T-cell (primary cell): ENCODE measurements at regions not wholly inside any gene's neighbourhood (a gene's known extent, or its start where the extent isn't known, plus 50 kb on each side); places are given as distances from the start of the nearest gene placed in this dataset.

ENCODE experiments used
- ATAC-seq, 4 experiments: fragments of 200-7000 bp in 3 of 4; fragments of 150-1000 bp in 1 of 4; cut with Tn5 transposase; replicated peaks in 1 of 4; 1 replicate in 3 of 4; 2 replicates in 1 of 4; pipeline ENCODE4 v1.10.0; 2021; ENCODE audit warnings: moderate library complexity in 3 of 4, mild to moderate bottlenecking in 2 of 4, moderate number of reproducible peaks in 1 of 4
- CTCF ChIA-PET, 2 donors: fragments of 300-600 bp; sonication (Branson Sonifier 250); formaldehyde crosslinking; loops; one replicate each; lab custom pipeline; 2022; ENCODE audit warnings: antibody characterized with exemption in 2 of 2; lab: Charles Lee
- POLR2A ChIA-PET, 2 donors: fragments of 300-600 bp; sonication (Branson Sonifier 250); formaldehyde crosslinking; loops; one replicate each; lab custom pipeline; 2022; ENCODE audit warnings: antibody characterized with exemption in 2 of 2; lab: Charles Lee
- DNase-seq, 35 experiments: peaks; one replicate each; pipeline versions ENCODE4 v3.0.0 to v3.0.0-alpha.2; 2013 to 2023
- H3K27ac ChIP-seq: one replicate; pipeline ENCODE4 v1.5.1; 2013; ENCODE audit warnings: low read length
- H3K27me3 ChIP-seq, 2 experiments: replicated peaks in 1 of 2; 1 replicate in 1 of 2; 2 replicates in 1 of 2; pipeline versions ENCODE4 v1.6.1 to v1.7.0; 2013; ENCODE audit warnings: low read length in 1 of 2, mixed read lengths in 1 of 2; ENCODE audit not compliant: control insufficient read depth in 2 of 2, insufficient read depth in 2 of 2; ENCODE audit errors: extremely low read depth in 1 of 2
- H3K36me3 ChIP-seq, 2 donors: 1 replicate in 1 of 2; 2 replicates in 1 of 2; pipeline versions ENCODE4 v1.6.1 to v1.7.0; 2013; ENCODE audit warnings: low read length in 1 of 2; ENCODE audit not compliant: control insufficient read depth in 2 of 2, insufficient read depth in 1 of 2; ENCODE audit errors: extremely low read depth in 1 of 2
- H3K4me1 ChIP-seq, 2 experiments: 1 replicate in 1 of 2; 2 replicates in 1 of 2; pipeline versions ENCODE4 v1.6.1 to v1.7.0; 2013; ENCODE audit warnings: low read length in 2 of 2, mixed read lengths in 1 of 2; ENCODE audit not compliant: insufficient read depth in 2 of 2, control insufficient read depth in 1 of 2; ENCODE audit errors: extremely low read depth in 1 of 2
- H3K4me3 ChIP-seq, 2 donors: 1 replicate in 1 of 2; 2 replicates in 1 of 2; pipeline versions ENCODE4 v1.5.1 to v1.7.0; 2013; ENCODE audit warnings: mild to moderate bottlenecking in 2 of 2, low read length in 1 of 2, moderate library complexity in 1 of 2; ENCODE audit not compliant: control insufficient read depth in 1 of 2; ENCODE audit errors: extremely low read depth in 1 of 2
- H3K9me3 ChIP-seq: 2 replicates; pipeline ENCODE4 v1.7.0; 2013
- H3K27ac Mint-ChIP-seq, 2 donors: one replicate each; pipeline ENCODE4 v1.8.0; 2020 to 2021; ENCODE audit warnings: mild to moderate bottlenecking in 2 of 2, mixed read lengths in 2 of 2
- H3K27me3 Mint-ChIP-seq, 2 donors: one replicate each; pipeline ENCODE4 v1.8.0; 2021 to 2022; ENCODE audit warnings: mixed read lengths in 2 of 2
- H3K36me3 Mint-ChIP-seq: one replicate; pipeline ENCODE4 v1.8.0; 2021; ENCODE audit warnings: mixed read lengths
- H3K4me1 Mint-ChIP-seq, 3 donors: one replicate each; pipeline ENCODE4 v1.8.0; 2020 to 2022; ENCODE audit warnings: mixed read lengths in 3 of 3, mild to moderate bottlenecking in 1 of 3
- H3K4me3 Mint-ChIP-seq, 3 donors: one replicate each; pipeline ENCODE4 v1.8.0; 2020 to 2022; ENCODE audit warnings: mild to moderate bottlenecking in 3 of 3, mixed read lengths in 3 of 3, moderate library complexity in 3 of 3
- H3K9me3 Mint-ChIP-seq, 3 donors: one replicate each; pipeline ENCODE4 v1.8.0; 2020 to 2022; ENCODE audit warnings: mixed read lengths in 3 of 3
- WGBS: methylation state at CpG from one replicate; pipeline ENCODE4 v1.1.5; 2013; ENCODE audit warnings: missing lambda C conversion rate; ENCODE audit not compliant: insufficient coverage; 5-methylcytosine and 5-hydroxymethylcytosine counted together

- no peaks in the 10 kb centered on the region for H3K27me3 ChIP-seq
- no peak overlapping the region for H3K27ac Mint-ChIP-seq
- H3K27me3 Mint-ChIP-seq, result no peaks in the 10 kb centered on the region
- no peak overlapping the region for H3K27ac ChIP-seq
- no peaks in the 10 kb centered on the region for H3K4me1 Mint-ChIP-seq
- no peaks in the 10 kb centered on the region for H3K4me1 ChIP-seq
- DNase-seq, result no peak
- peaks cover 7 to 12% (median 8%) of the 10 kb centered on the region in 3 donors for H3K9me3 Mint-ChIP-seq
- H3K36me3 ChIP-seq, result no peaks in the 10 kb centered on the region
- ChIA-PET CTCF (no interaction called here), POLR2A (no interaction called here)
- H3K36me3 Mint-ChIP-seq, result no peaks in the 10 kb centered on the region
- H3K4me3 Mint-ChIP-seq, result no peak overlapping the region
- no peak overlapping the region for H3K4me3 ChIP-seq
- ATAC-seq, result no peak
- H3K9me3 ChIP-seq, result no peaks in the 10 kb centered on the region
These were observed 109.3 kb downstream of the TENT5A start for GRCh38 chr6:81643156-81643555.

- H3K27me3 ChIP-seq, result no peaks in the 10 kb centered on the region
- ATAC-seq (no peak), DNase-seq (no peak)
- Mint-ChIP-seq H3K4me1 (no peaks in the 10 kb centered on the region), H3K4me3 (no peak overlapping the region), H3K27ac (no peak overlapping the region), H3K36me3 (no peaks in the 10 kb centered on the region), H3K27me3 (no peaks in the 10 kb centered on the region), H3K9me3 (peaks cover 7 to 15% (median 8%) of the 10 kb centered on the region in 3 donors)
- H3K27ac ChIP-seq, result no peak overlapping the region
- no peaks in the 10 kb centered on the region for H3K36me3 ChIP-seq
- ChIA-PET POLR2A (no interaction called here), CTCF (no interaction called here)
- H3K9me3 ChIP-seq, result peaks cover 3% of the 10 kb centered on the region
- no peak overlapping the region for H3K4me3 ChIP-seq
- WGBS, result 83% methylated on average over 1 of the region's 1 CpG
- no peaks in the 10 kb centered on the region for H3K4me1 ChIP-seq
These were observed 111.6 kb downstream of the TENT5A start for GRCh38 chr6:81640891-81641290.

- Mint-ChIP-seq H3K9me3 (peaks cover 7 to 17% (median 8%) of the 10 kb centered on the region in 3 donors), H3K27me3 (no peaks in the 10 kb centered on the region), H3K4me1 (no peaks in the 10 kb centered on the region), H3K4me3 (no peak overlapping the region), H3K36me3 (no peaks in the 10 kb centered on the region), H3K27ac (no peak overlapping the region)
- H3K27ac ChIP-seq, result no peak overlapping the region
- ATAC-seq (no peak), DNase-seq (no peak)
- ChIA-PET CTCF (no interaction called here), POLR2A (no interaction called here)
- no peaks in the 10 kb centered on the region for H3K4me1 ChIP-seq
- H3K36me3 ChIP-seq, result no peaks in the 10 kb centered on the region
- H3K27me3 ChIP-seq, result no peaks in the 10 kb centered on the region
- no peak overlapping the region for H3K4me3 ChIP-seq
- peaks cover 3% of the 10 kb centered on the region for H3K9me3 ChIP-seq
- WGBS, result no CpG with 5 or more reads among the region's 4 CpGs
These were observed 112.4 kb downstream of the TENT5A start for GRCh38 chr6:81640126-81640525.

GRCh38 chr6:81638366-81638765, 114.1 kb downstream of the TENT5A start:
- Histone ChIP-seq H3K27me3 (no peaks in the 10 kb centered on the region), H3K4me3 (no peak overlapping the region), H3K4me1 (no peaks in the 10 kb centered on the region), H3K9me3 (peaks cover 3% of the 10 kb centered on the region), H3K27ac (no peak overlapping the region), H3K36me3 (no peaks in the 10 kb centered on the region)
- POLR2A ChIA-PET, result no interaction called here
- DNase-seq (no peak), ATAC-seq (no peak)
- H3K4me3 Mint-ChIP-seq, result no peak overlapping the region
- no peaks in the 10 kb centered on the region for H3K36me3 Mint-ChIP-seq
- WGBS, result 96% methylated on average over 3 of the region's 4 CpGs
- H3K4me1 Mint-ChIP-seq, result no peaks in the 10 kb centered on the region
- CTCF ChIA-PET, result no interaction called here
- H3K9me3 Mint-ChIP-seq, result peaks cover 7 to 17% (median 8%) of the 10 kb centered on the region in 3 donors
- H3K27ac Mint-ChIP-seq, result no peak overlapping the region
- H3K27me3 Mint-ChIP-seq, result no peaks in the 10 kb centered on the region

GRCh38 chr6:81636930-81637568, 115.4 kb downstream of the TENT5A start:
- Histone ChIP-seq H3K4me1 (no peaks in the 10 kb centered on the region), H3K4me3 (no peak overlapping the region), H3K36me3 (no peaks in the 10 kb centered on the region), H3K27me3 (no peaks in the 10 kb centered on the region), H3K27ac (no peak overlapping the region), H3K9me3 (peaks cover 3% of the 10 kb centered on the region)
- ChIA-PET CTCF (no interaction called here), POLR2A (interaction anchor here in 1 of 2 donors (0.5 to 0.6 kb wide), 2 partner anchors 226 to 531 kb away, joined by 3 to 8 read pairs; no protein-coding TSS in a partner anchor)
- Mint-ChIP-seq H3K9me3 (peaks cover 7 to 20% (median 13%) of the 10 kb centered on the region in 3 donors), H3K4me1 (no peaks in the 10 kb centered on the region), H3K36me3 (no peaks in the 10 kb centered on the region), H3K27ac (no peak overlapping the region), H3K4me3 (no peak overlapping the region), H3K27me3 (no peaks in the 10 kb centered on the region)
- ATAC-seq, result no peak
- no peak for DNase-seq
- WGBS, result 97% methylated on average over 4 of the region's 5 CpGs

GRCh38 chr6:81634155-81634880, 118.2 kb downstream of the TENT5A start:
- Mint-ChIP-seq H3K36me3 (no peaks in the 10 kb centered on the region), H3K4me1 (no peaks in the 10 kb centered on the region), H3K27ac (no peak overlapping the region), H3K9me3 (peaks cover 10 to 18% (median 17%) of the 10 kb centered on the region in 3 donors), H3K27me3 (no peaks in the 10 kb centered on the region), H3K4me3 (no peak overlapping the region)
- POLR2A ChIA-PET, result no interaction called here
- no peak for ATAC-seq
- no peak for DNase-seq
- Histone ChIP-seq H3K4me1 (no peaks in the 10 kb centered on the region), H3K4me3 (no peak overlapping the region), H3K27ac (no peak overlapping the region), H3K36me3 (no peaks in the 10 kb centered on the region), H3K27me3 (no peaks in the 10 kb centered on the region), H3K9me3 (peaks cover 3% of the 10 kb centered on the region)
- 88% methylated on average over 3 of the region's 3 CpGs for WGBS
- CTCF ChIA-PET, result no interaction called here
